DND-41 (cell line): ENCODE measurements at regions not wholly inside any gene's neighbourhood (a gene's known extent, or its start where the extent isn't known, plus 50 kb on each side); places are given as distances from the start of the nearest gene placed in this dataset.

ENCODE experiments used
- ATAC-seq: fragments of 200-7000 bp; cut with Tn5 transposase; 3 replicates; pipeline ENCODE4 v1.9.1; 2021; ENCODE audit warnings: low read depth; ENCODE audit not compliant: insufficient read depth
- DNase-seq: peaks from one replicate; pipeline ENCODE4 v3.0.0-alpha.2; 2020
- H2AFZ ChIP-seq: 2 replicates; pipeline ENCODE4 v1.6.0; 2012; ENCODE audit warnings: low read depth, low read length
- H3K27ac ChIP-seq: 2 replicates; pipeline ENCODE4 v1.5.1; 2012; ENCODE audit warnings: low read length, inconsistent platforms
- H3K27me3 ChIP-seq: fragments of 200-600 bp; sonication (generic); 2 replicates; pipeline ENCODE4 v1.6.0; 2012; ENCODE audit warnings: low read length, mild to moderate bottlenecking, inconsistent platforms; ENCODE audit not compliant: insufficient read depth, poor library complexity
- H3K36me3 ChIP-seq: 2 replicates; pipeline ENCODE4 v1.5.1; 2012; ENCODE audit warnings: low read length, inconsistent platforms; ENCODE audit not compliant: insufficient read depth
- H3K4me1 ChIP-seq: 2 replicates; pipeline ENCODE4 v1.5.1; 2012; ENCODE audit warnings: mild to moderate bottlenecking, low read length; ENCODE audit not compliant: insufficient read depth
- H3K4me2 ChIP-seq: 2 replicates; pipeline ENCODE4 v1.6.0; 2012; ENCODE audit warnings: mild to moderate bottlenecking, moderate library complexity, low read length, inconsistent platforms; ENCODE audit not compliant: insufficient read depth
- H3K4me3 ChIP-seq, 2 experiments: fragments of 200-600 bp in 1 of 2; shearing (Covaris generic) in 1 of 2; 2 replicates each; pipeline ENCODE4 v1.5.1; 2012 to 2016; ENCODE audit warnings: inconsistent platforms in 2 of 2, low read length in 2 of 2, mild to moderate bottlenecking in 2 of 2, low read depth in 1 of 2, moderate library complexity in 1 of 2
- H3K79me2 ChIP-seq: 2 replicates; pipeline ENCODE4 v1.6.0; 2012; ENCODE audit warnings: low read length, inconsistent platforms; ENCODE audit not compliant: insufficient read depth
- H3K9ac ChIP-seq: 2 replicates; pipeline ENCODE4 v1.6.0; 2012; ENCODE audit warnings: low read depth, mild to moderate bottlenecking, inconsistent platforms, low read length, moderate library complexity
- H3K9me3 ChIP-seq: 2 replicates; pipeline ENCODE4 v1.5.1; 2012; ENCODE audit warnings: low read length, moderate library complexity, mild to moderate bottlenecking, inconsistent platforms; ENCODE audit not compliant: insufficient read depth, severe bottlenecking
- H4K20me1 ChIP-seq: 2 replicates; pipeline ENCODE4 v1.6.0; 2012; ENCODE audit warnings: low read length; ENCODE audit not compliant: insufficient read depth
- EZH2 ChIP-seq: IDR thresholded peaks from 3 replicates; pipeline ENCODE4 v1.6.1; 2012; ENCODE audit warnings: borderline replicate concordance, low read depth, mild to moderate bottlenecking, moderate library complexity, low read length, inconsistent platforms; ENCODE audit not compliant: severe bottlenecking
- TF ChIP-seq, protein P1 (sequence below): IDR thresholded peaks from 2 replicates; pipeline ENCODE4 v1.5.1; 2012; ENCODE audit warnings: borderline replicate concordance, low read length, moderate library complexity, mild to moderate bottlenecking; ENCODE audit not compliant: poor library complexity, severe bottlenecking; ENCODE audit errors: extremely low read depth

- no peak for DNase-seq
- H3K36me3 ChIP-seq, result no peaks in the 10 kb centered on the region
- no peak overlapping the region for H3K4me2 ChIP-seq
- no peaks in the 10 kb centered on the region for H3K4me1 ChIP-seq
- no peak overlapping the region for H3K27ac ChIP-seq
- no peaks in the 10 kb centered on the region for H3K79me2 ChIP-seq
- no peaks in the 10 kb centered on the region for H3K9me3 ChIP-seq
- TF ChIP-seq EZH2, result no peak
- TF ChIP-seq, protein P1, sequence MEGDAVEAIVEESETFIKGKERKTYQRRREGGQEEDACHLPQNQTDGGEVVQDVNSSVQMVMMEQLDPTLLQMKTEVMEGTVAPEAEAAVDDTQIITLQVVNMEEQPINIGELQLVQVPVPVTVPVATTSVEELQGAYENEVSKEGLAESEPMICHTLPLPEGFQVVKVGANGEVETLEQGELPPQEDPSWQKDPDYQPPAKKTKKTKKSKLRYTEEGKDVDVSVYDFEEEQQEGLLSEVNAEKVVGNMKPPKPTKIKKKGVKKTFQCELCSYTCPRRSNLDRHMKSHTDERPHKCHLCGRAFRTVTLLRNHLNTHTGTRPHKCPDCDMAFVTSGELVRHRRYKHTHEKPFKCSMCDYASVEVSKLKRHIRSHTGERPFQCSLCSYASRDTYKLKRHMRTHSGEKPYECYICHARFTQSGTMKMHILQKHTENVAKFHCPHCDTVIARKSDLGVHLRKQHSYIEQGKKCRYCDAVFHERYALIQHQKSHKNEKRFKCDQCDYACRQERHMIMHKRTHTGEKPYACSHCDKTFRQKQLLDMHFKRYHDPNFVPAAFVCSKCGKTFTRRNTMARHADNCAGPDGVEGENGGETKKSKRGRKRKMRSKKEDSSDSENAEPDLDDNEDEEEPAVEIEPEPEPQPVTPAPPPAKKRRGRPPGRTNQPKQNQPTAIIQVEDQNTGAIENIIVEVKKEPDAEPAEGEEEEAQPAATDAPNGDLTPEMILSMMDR, result no peak
- H3K9ac ChIP-seq, result no peak overlapping the region
- H2AFZ ChIP-seq, result no peak overlapping the region
- ATAC-seq, result no peak
- no peaks in the 10 kb centered on the region for H3K27me3 ChIP-seq
- no peaks in the 10 kb centered on the region for H4K20me1 ChIP-seq
- H3K4me3 ChIP-seq, result no peak overlapping the region
Observed at GRCh38 chr18:73366713-73367112, 498.9 kb upstream of the NETO1 start.

DNA sequence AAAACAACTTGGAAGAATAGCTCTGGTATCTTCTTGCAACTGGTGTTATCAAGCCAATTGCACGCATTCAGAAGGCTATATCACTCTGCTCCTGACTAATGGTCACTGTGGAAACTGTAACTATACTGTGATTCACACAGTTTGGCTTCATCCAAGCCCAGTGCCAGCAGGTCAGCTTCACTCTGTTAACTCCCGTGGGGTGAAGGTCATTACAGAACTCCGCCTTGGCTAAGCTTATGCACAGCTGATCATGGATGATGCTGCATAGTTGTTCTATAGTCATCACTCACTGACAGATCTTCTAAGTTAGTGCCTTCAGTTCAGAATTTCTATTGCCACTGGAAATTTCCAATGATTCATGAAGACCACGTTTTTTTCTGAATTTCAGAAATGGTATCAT, 497.2 kb upstream of the NETO1 start:
- H3K36me3 ChIP-seq, result no peaks in the 10 kb centered on the region
- ATAC-seq, result no peak
- H4K20me1 ChIP-seq, result no peaks in the 10 kb centered on the region
- no peak overlapping the region for H2AFZ ChIP-seq
- H3K9me3 ChIP-seq, result no peaks in the 10 kb centered on the region
- H3K4me3 ChIP-seq, result no peak overlapping the region
- no peaks in the 10 kb centered on the region for H3K27me3 ChIP-seq
- TF ChIP-seq, protein P1, result no peak
- no peak for TF ChIP-seq EZH2
- H3K9ac ChIP-seq, result no peak overlapping the region
- H3K4me1 ChIP-seq, result no peaks in the 10 kb centered on the region
- no peaks in the 10 kb centered on the region for H3K79me2 ChIP-seq
- H3K4me2 ChIP-seq, result no peak overlapping the region
- no peak overlapping the region for H3K27ac ChIP-seq
- no peak for DNase-seq

- Histone ChIP-seq H3K79me2 (no peaks in the 10 kb centered on the region), H3K4me2 (no peak overlapping the region), H3K36me3 (no peaks in the 10 kb centered on the region), H3K27ac (no peak overlapping the region), H4K20me1 (no peaks in the 10 kb centered on the region), H3K9ac (no peak overlapping the region), H3K9me3 (no peaks in the 10 kb centered on the region), H3K27me3 (no peaks in the 10 kb centered on the region), H3K4me1 (no peaks in the 10 kb centered on the region), H3K4me3 (no peak overlapping the region), H2AFZ (no peak overlapping the region)
- DNase-seq, result no peak
- no peak for ATAC-seq
- TF ChIP-seq, protein P1, result no peak
- no peak for TF ChIP-seq EZH2
Observed at GRCh38 chr18:73355121-73355520, 487.3 kb upstream of the NETO1 start.

GRCh38 chr18:73352546-73352945, 484.8 kb upstream of the NETO1 start:
- Histone ChIP-seq H2AFZ (no peak overlapping the region), H3K4me1 (no peaks in the 10 kb centered on the region), H3K36me3 (no peaks in the 10 kb centered on the region), H3K4me2 (no peak overlapping the region), H3K79me2 (no peaks in the 10 kb centered on the region), H3K27ac (no peak overlapping the region), H3K27me3 (no peaks in the 10 kb centered on the region), H4K20me1 (no peaks in the 10 kb centered on the region), H3K4me3 (no peak overlapping the region), H3K9me3 (no peaks in the 10 kb centered on the region), H3K9ac (no peak overlapping the region)
- ATAC-seq (no peak), DNase-seq (no peak)
- TF ChIP-seq EZH2, result no peak
- TF ChIP-seq, protein P1, result no peak
